HepG2 (cell line): ENCODE measurements at regions not wholly inside any gene's neighbourhood (a gene's known extent, or its start where the extent isn't known, plus 50 kb on each side); places are given as distances from the start of the nearest gene placed in this dataset.

ENCODE experiments used
- ARHGAP35 ChIP-seq: sonication (generic); formaldehyde crosslinking; IDR thresholded peaks from 2 replicates; pipeline ENCODE4 v1.9.0; 2022; ENCODE audit warnings: mild to moderate bottlenecking, inconsistent platforms, moderate library complexity, missing genetic modification reagents, borderline replicate concordance
- FOXC1 ChIP-seq: sonication (generic); formaldehyde crosslinking; IDR thresholded peaks from 2 replicates; pipeline ENCODE4 v1.8.0; 2022; ENCODE audit warnings: mild to moderate bottlenecking, missing genetic modification reagents, borderline replicate concordance
- FOXM1 ChIP-seq: sonication (generic); formaldehyde crosslinking; IDR thresholded peaks from 2 replicates; pipeline ENCODE4 v1.5.0; 2020; ENCODE audit warnings: missing genetic modification reagents
- GATAD1 ChIP-seq: IDR thresholded peaks from 2 replicates; pipeline ENCODE4 v1.6.1; 2016; ENCODE audit warnings: missing genetic modification reagents, missing compliant biosample characterization
- HMGXB4 ChIP-seq, 2 experiments: sonication (generic) in 1 of 2; formaldehyde crosslinking in 1 of 2; IDR thresholded peaks; 2 replicates each; pipeline versions ENCODE4 v1.4.0 to v1.6.1; 2018 to 2020; ENCODE audit warnings: missing genetic modification reagents in 2 of 2, borderline replicate concordance in 1 of 2, low read depth in 1 of 2, mild to moderate bottlenecking in 1 of 2, missing biosample characterization in 1 of 2
- MAFK ChIP-seq, 2 experiments: IDR thresholded peaks in 1 of 2; conservative IDR thresholded peaks in 1 of 2; 2 replicates each; pipeline ENCODE4 v1.6.1; 2011; ENCODE audit warnings: improper control_type of control experiment in 2 of 2, low read length in 2 of 2
- RBAK ChIP-seq: sonication (generic); formaldehyde crosslinking; IDR thresholded peaks from 2 replicates; pipeline ENCODE4 v1.5.1; 2020; ENCODE audit warnings: mild to moderate bottlenecking, missing genetic modification reagents
- RFX5 ChIP-seq: IDR thresholded peaks from 2 replicates; pipeline ENCODE4 v1.6.1; 2011; ENCODE audit warnings: low read depth, low read length, improper control_type of control experiment
- ZBTB38 ChIP-seq: sonication (generic); formaldehyde crosslinking; IDR thresholded peaks from 2 replicates; pipeline ENCODE4 v1.5.1; 2020; ENCODE audit warnings: mild to moderate bottlenecking, missing genetic modification reagents
- ZNF275 ChIP-seq: sonication (generic); formaldehyde crosslinking; IDR thresholded peaks from 2 replicates; pipeline ENCODE4 v1.8.0; 2022; ENCODE audit warnings: missing genetic modification reagents, mild to moderate bottlenecking, inconsistent platforms, borderline replicate concordance
- ZSCAN30 ChIP-seq: sonication (generic); formaldehyde crosslinking; IDR thresholded peaks from 2 replicates; pipeline ENCODE4 v1.5.0; 2020; ENCODE audit warnings: mild to moderate bottlenecking, missing genetic modification reagents

- TF ChIP-seq ARHGAP35 (CRISPR knock-in tag) (no peak), ZNF275 (CRISPR knock-in tag) (no peak), ZBTB38 (no peak), FOXC1 (CRISPR knock-in tag) (no peak), ZSCAN30 (CRISPR knock-in tag) (no peak), HMGXB4 (CRISPR knock-in tag; IDR thresholded peaks at IDR 0.05; ENCODE audit: borderline replicate concordance in 1 of 2, low read depth in 1 of 2) (no peak), RFX5 (no peak), GATAD1 (CRISPR knock-in tag) (no peak), RBAK (CRISPR knock-in tag) (no peak), FOXM1 (CRISPR knock-in tag) (no peak), MAFK (conservative IDR thresholded peaks at IDR 0.05 in 1 of 2, IDR thresholded peaks at IDR 0.05 in 1 of 2; ENCODE audit: low read length in 2 of 2) (no peak)
Observed at GRCh38 chr4:124420166-124420695, 292.3 kb downstream of the ANKRD50 start.
